ENCODE measurements at regions not wholly inside any gene's neighbourhood (a gene's known extent, or its start where the extent isn't known, plus 50 kb on each side); places are given as distances from the start of the nearest gene placed in this dataset.
"Not testable (repeated sequence)": the region's sequence is repeated elsewhere in the genome, so short reads cannot be mapped to it uniquely, and the experiment has no call there.

- in situ Hi-C loops (cut with MboI; ENCODE audit: low pct_unique_long_range_greater_than_20kb in 2 of 9, low sequenced_read_pairs in 9 of 9, unreplicated experiment in 9 of 9) = no loop called here
- no peaks in the 10 kb centered on the region for H3K4me1 ChIP-seq (replicated peaks in 1 of 2)
- no peak overlapping the region for H3K27ac ChIP-seq
- ATAC-seq (replicated peaks in 6 of 8) = no peak
- no peak overlapping the region for H3K4me3 ChIP-seq
- 0 to 91% (median 76%) methylated on average over 1 of the region's 1 CpG; no CpG with 5 or more reads in 2 of the 10 experiments for WGBS, 10 experiments
These were observed 168.7 kb upstream of the CNTNAP4 start for GRCh38 chr16:76108460-76108859.

DNA sequence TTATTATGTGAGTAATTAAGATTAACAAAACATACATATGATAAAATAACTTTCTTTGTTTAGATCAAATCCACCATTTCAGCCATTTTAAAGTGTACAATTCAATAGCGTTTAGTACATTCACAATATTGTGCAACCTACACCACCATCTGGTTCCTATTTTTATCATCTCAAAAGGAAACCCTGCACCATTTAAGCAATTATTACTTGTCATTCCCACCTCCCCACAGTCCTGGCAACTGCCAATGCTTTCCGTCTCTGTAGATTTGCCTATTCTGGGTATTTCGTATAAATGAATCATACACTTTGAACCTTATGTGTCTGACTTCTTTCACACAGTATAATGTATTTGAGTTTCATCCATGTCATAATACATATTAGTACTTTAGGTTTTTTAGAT, 162.5 kb upstream of the CNTNAP4 start:
- in situ Hi-C loops (cut with MboI; ENCODE audit: low pct_unique_long_range_greater_than_20kb in 2 of 9, low sequenced_read_pairs in 9 of 9, unreplicated experiment in 9 of 9) = no loop called here
- H3K4me3 ChIP-seq = no peak overlapping the region
- H3K27ac ChIP-seq = no peak overlapping the region
- WGBS, 10 experiments = 0 to 100% (median 56%) methylated on average over 1 to 3 of the region's 3 CpGs; no CpG with 5 or more reads in 2 of the 10 experiments
- H3K4me1 ChIP-seq (replicated peaks in 1 of 2) = no peaks in the 10 kb centered on the region
- no peak for ATAC-seq (replicated peaks in 6 of 8)

DNA sequence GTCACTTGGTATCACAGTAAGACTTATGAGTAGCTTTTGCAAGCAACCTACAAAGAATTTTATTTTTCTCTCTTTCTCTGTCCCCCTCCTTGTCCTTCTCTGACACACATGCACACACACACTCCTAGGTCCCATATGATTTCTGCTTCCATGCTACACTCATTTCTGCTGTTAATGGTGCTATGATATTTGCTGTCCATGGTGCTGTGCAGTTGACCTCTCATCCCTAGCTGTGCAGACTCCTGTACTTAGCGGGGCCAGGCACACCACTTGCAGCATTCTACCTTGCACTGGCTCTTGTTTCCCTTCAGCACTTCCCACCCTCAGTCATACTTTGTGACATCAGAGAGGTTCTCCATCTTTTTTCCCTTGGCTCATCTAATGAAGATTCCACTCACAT, 158.9 kb upstream of the CNTNAP4 start:
- ATAC-seq (replicated peaks in 6 of 8) = peak in 1 of 8 experiments; percentile 32
- WGBS, 10 experiments = 0 to 100% (median 24%) methylated on average over 1 of the region's 1 CpG; no CpG with 5 or more reads in 6 of the 10 experiments
- in situ Hi-C loops (cut with MboI; ENCODE audit: low pct_unique_long_range_greater_than_20kb in 2 of 9, low sequenced_read_pairs in 9 of 9, unreplicated experiment in 9 of 9) = no loop called here
- Histone ChIP-seq H3K4me3 (no peak overlapping the region), H3K27ac (no peak overlapping the region), H3K4me1 (replicated peaks in 1 of 2) (no peaks in the 10 kb centered on the region)

DNA sequence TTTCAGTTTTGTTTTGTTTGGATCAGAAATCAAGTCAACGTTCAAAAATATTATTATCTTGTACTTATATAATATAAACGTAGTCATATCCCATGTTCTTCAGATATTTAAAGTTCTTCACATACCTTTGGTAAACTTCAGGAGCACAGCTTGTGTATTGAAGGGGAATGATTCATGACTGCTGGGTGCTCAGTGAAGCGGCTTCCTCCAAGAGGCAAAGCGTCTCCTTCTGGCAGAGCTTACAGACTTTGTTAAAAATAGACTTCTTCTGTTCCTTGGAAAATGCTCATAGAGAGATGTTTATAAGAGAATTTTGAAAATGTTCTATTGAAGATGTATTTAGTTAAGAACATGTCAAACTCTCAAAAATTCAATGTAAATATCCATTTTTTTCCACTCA, 155.6 kb upstream of the CNTNAP4 start:
- Histone ChIP-seq H3K4me1 (replicated peaks in 1 of 2) (no peaks in the 10 kb centered on the region), H3K4me3 (no peak overlapping the region), H3K27ac (no peak overlapping the region)
- in situ Hi-C loops (cut with MboI; ENCODE audit: low pct_unique_long_range_greater_than_20kb in 2 of 9, low sequenced_read_pairs in 9 of 9, unreplicated experiment in 9 of 9) = no loop called here
- no peak for ATAC-seq (replicated peaks in 6 of 8)
- 10 to 100% (median 71%) methylated on average over 2 to 4 of the region's 4 CpGs; no CpG with 5 or more reads in 2 of the 10 experiments for WGBS, 10 experiments

GRCh38 chr16:76123966-76124365, 153.2 kb upstream of the CNTNAP4 start:
- 66 to 100% (median 93%) methylated on average over 1 to 3 of the region's 3 CpGs; no CpG with 5 or more reads in 2 of the 10 experiments for WGBS, 10 experiments

GRCh38 chr16:76125871-76126270, 151.3 kb upstream of the CNTNAP4 start:
- H3K4me3 ChIP-seq = no peak overlapping the region
- no peaks in the 10 kb centered on the region for H3K4me1 ChIP-seq (replicated peaks in 1 of 2)
- ATAC-seq (replicated peaks in 6 of 8) = no peak
- no peak overlapping the region for H3K27ac ChIP-seq
- in situ Hi-C loops (cut with MboI; ENCODE audit: low pct_unique_long_range_greater_than_20kb in 2 of 9, low sequenced_read_pairs in 9 of 9, unreplicated experiment in 9 of 9) = no loop called here

More at GRCh38 chr16:76123966-76124365, 153.2 kb upstream of the CNTNAP4 start:
- Histone ChIP-seq H3K27ac (no peak overlapping the region), H3K4me3 (no peak overlapping the region), H3K4me1 (replicated peaks in 1 of 2) (no peaks in the 10 kb centered on the region)
- ATAC-seq (replicated peaks in 6 of 8) = no peak
- in situ Hi-C loops (cut with MboI; ENCODE audit: low pct_unique_long_range_greater_than_20kb in 2 of 9, low sequenced_read_pairs in 9 of 9, unreplicated experiment in 9 of 9) = no loop called here

DNA sequence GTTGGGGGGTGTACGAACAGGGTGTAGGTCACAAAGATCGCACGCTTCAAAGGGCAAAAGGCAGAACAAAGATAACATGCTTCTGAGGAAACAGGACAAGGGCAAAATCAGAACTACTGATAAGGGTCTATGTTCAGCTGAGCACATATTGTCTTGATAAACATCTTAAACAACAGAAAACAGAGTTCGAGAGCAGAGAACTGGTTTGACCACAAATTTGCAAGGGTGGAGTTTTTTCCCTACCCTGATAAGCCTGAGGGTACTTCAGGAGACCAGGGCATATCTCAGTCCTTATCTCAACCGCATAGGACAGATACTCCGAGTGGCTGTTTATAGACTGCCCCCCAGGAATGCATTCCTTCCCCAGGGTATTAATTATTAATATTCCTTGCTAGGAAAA, 139.1 kb upstream of the CNTNAP4 start:
- H3K4me3 ChIP-seq; H3K27ac ChIP-seq; in situ Hi-C loops (cut with MboI; ENCODE audit: low pct_unique_long_range_greater_than_20kb in 2 of 9, low sequenced_read_pairs in 9 of 9, unreplicated experiment in 9 of 9); ATAC-seq (replicated peaks in 6 of 8); H3K4me1 ChIP-seq (replicated peaks in 1 of 2): not testable (repeated sequence)
- 0 to 100% (median 96%) methylated on average over 1 to 5 of the region's 6 CpGs; no CpG with 5 or more reads in 2 of the 10 experiments for WGBS, 10 experiments

DNA sequence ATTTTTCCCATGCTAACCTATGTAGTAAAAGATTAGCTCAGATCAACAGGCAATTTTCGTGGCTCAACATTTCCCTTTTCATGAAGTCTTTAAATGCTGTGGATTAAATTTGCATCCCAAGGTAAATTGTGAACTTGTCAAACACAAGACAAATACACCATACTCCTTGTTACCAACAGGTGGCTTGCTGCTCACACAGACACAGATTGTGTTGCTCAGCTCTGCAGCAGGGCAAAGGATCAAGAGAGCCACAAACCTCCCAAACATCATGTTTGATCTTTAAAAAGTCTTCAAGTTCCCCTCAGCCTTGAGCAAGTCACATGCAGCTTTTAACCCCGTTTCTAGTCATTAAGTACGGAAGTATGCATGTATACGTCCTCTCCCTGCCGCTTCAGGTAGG, 119.6 kb upstream of the CNTNAP4 start:
- no peaks in the 10 kb centered on the region for H3K4me1 ChIP-seq (replicated peaks in 1 of 2)
- no peak overlapping the region for H3K27ac ChIP-seq
- in situ Hi-C loops (cut with MboI; ENCODE audit: low pct_unique_long_range_greater_than_20kb in 2 of 9, low sequenced_read_pairs in 9 of 9, unreplicated experiment in 9 of 9) = no loop called here
- no peak overlapping the region for H3K4me3 ChIP-seq
- ATAC-seq (replicated peaks in 6 of 8) = no peak
- WGBS, 10 experiments = 0 to 96% (median 70%) methylated on average over 1 to 5 of the region's 5 CpGs; no CpG with 5 or more reads in 1 of the 10 experiments

- Histone ChIP-seq H3K4me1 (replicated peaks in 1 of 2) (no peaks in the 10 kb centered on the region), H3K27ac (no peak overlapping the region), H3K4me3 (no peak overlapping the region)
- WGBS, 10 experiments = 29 to 100% (median 86%) methylated on average over 1 to 3 of the region's 3 CpGs; no CpG with 5 or more reads in 1 of the 10 experiments
- ATAC-seq (replicated peaks in 6 of 8) = no peak
- in situ Hi-C loops (cut with MboI; ENCODE audit: low pct_unique_long_range_greater_than_20kb in 2 of 9, low sequenced_read_pairs in 9 of 9, unreplicated experiment in 9 of 9) = no loop called here
These were observed 115.2 kb upstream of the CNTNAP4 start for GRCh38 chr16:76162046-76162445.

DNA sequence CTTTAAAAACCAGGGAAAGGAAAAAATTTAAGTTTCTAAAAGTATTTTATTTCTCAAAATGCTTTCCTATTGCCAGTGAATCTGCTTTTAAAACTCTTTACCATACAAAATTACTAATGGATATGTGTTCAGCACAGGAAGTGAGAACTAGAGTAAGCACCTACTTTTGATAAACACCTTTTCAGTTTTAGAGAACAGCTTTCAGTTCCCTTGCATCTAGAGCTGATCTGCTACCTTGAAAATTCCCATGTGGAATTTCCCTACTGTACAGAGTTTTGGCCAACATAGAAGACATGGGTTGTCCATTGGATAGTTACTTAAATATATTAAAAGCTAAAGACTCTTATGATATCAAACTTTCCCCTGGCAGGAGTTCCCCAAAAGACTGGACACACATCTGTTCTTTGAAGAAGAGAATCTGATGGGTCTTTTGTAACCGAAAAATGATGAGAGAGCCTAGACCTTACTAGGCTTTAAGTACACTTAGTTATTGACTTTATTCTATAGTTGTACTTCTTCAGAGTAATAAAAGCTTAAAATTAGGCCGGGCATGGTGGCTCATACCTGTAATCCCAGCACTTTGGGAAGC, 112.1 kb upstream of the CNTNAP4 start:
- 17 to 100% (median 80%) methylated on average over 1 of the region's 2 CpGs; no CpG with 5 or more reads in 5 of the 10 experiments for WGBS, 10 experiments
- ATAC-seq (replicated peaks in 6 of 8) = no peak
- H3K27ac ChIP-seq = no peak overlapping the region
- no peak overlapping the region for H3K4me3 ChIP-seq
- in situ Hi-C loops (cut with MboI; ENCODE audit: low pct_unique_long_range_greater_than_20kb in 2 of 9, low sequenced_read_pairs in 9 of 9, unreplicated experiment in 9 of 9) = no loop called here
- no peaks in the 10 kb centered on the region for H3K4me1 ChIP-seq (replicated peaks in 1 of 2)

DNA sequence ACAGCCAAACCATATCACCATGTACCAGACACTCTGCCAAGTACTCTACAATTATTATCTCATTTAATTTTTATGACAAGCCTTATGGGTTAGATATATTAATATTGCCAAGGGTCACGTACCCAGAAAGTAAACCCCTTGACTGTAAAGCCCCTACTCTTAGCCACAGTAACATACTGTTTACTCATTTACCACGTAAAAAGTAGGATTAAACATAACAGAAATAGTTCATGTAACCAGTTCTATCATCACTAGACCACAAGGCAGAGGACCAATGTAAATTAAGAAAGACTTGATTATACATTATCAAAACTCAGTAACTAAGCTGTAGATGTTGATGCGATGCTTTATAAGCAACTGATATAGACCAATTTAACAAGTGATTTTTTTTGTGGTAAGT, 101.5 kb upstream of the CNTNAP4 start:
- WGBS, 10 experiments = 13 to 100% (median 84%) methylated on average over 1 to 3 of the region's 3 CpGs; no CpG with 5 or more reads in 1 of the 10 experiments
- no peak for ATAC-seq (replicated peaks in 6 of 8)
- Histone ChIP-seq H3K4me1 (replicated peaks in 1 of 2) (no peaks in the 10 kb centered on the region), H3K27ac (no peak overlapping the region), H3K4me3 (no peak overlapping the region)
- in situ Hi-C loops (cut with MboI; ENCODE audit: low pct_unique_long_range_greater_than_20kb in 2 of 9, low sequenced_read_pairs in 9 of 9, unreplicated experiment in 9 of 9) = no loop called here

DNA sequence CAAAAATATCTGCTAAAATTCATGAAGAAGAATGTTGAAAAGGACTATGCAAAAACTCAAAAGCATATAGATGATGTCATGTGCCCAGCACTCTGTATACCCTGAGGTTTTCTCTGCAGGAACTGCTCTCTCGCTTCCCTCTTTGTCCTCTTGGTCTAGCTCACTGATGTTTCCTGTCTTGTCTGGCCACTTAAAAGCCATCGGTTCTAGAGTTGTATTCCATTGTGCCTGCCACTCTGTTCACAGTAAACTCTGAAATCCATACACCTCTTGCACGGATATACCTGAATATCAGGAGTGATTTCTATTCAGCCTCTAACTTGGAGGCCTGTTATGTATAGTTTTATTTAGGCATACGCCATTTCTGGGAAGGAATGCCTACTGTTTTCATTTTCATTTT, 101.0 kb upstream of the CNTNAP4 start:
- 0 to 100% (median 87%) methylated on average over 1 to 4 of the region's 4 CpGs; no CpG with 5 or more reads in 1 of the 10 experiments for WGBS, 10 experiments
- in situ Hi-C loops (cut with MboI; ENCODE audit: low pct_unique_long_range_greater_than_20kb in 2 of 9, low sequenced_read_pairs in 9 of 9, unreplicated experiment in 9 of 9) = no loop called here
- H3K27ac ChIP-seq = no peak overlapping the region
- H3K4me3 ChIP-seq = no peak overlapping the region
- H3K4me1 ChIP-seq (replicated peaks in 1 of 2) = no peaks in the 10 kb centered on the region
- ATAC-seq (replicated peaks in 6 of 8) = no peak

GRCh38 chr16:76176616-76177015, 100.6 kb upstream of the CNTNAP4 start:
- Histone ChIP-seq H3K4me1 (replicated peaks in 1 of 2) (no peaks in the 10 kb centered on the region), H3K27ac (no peak overlapping the region), H3K4me3 (no peak overlapping the region)
- in situ Hi-C loops (cut with MboI; ENCODE audit: low pct_unique_long_range_greater_than_20kb in 2 of 9, low sequenced_read_pairs in 9 of 9, unreplicated experiment in 9 of 9) = no loop called here
- 0 to 100% (median 79%) methylated on average over 2 to 4 of the region's 4 CpGs; no CpG with 5 or more reads in 1 of the 10 experiments for WGBS, 10 experiments
- no peak for ATAC-seq (replicated peaks in 6 of 8)

GRCh38 chr16:76182041-76182635, 95.1 kb upstream of the CNTNAP4 start:
- Histone ChIP-seq H3K4me1 (replicated peaks in 1 of 2) (no peaks in the 10 kb centered on the region), H3K4me3 (no peak overlapping the region), H3K27ac (no peak overlapping the region)
- in situ Hi-C loops (cut with MboI; ENCODE audit: low pct_unique_long_range_greater_than_20kb in 2 of 9, low sequenced_read_pairs in 9 of 9, unreplicated experiment in 9 of 9) = no loop called here
- WGBS, 10 experiments = 0 to 96% (median 62%) methylated on average over 1 to 3 of the region's 3 CpGs
- no peak for ATAC-seq (replicated peaks in 6 of 8)
